IPS-18a (cell line): ENCODE measurements at regions not wholly inside any gene's neighbourhood (a gene's known extent, or its start where the extent isn't known, plus 50 kb on each side); places are given as distances from the start of the nearest gene placed in this dataset.
A peak's percentile ranks its signal among the peaks of the same experiment; 100 is the strongest.

Experiments
- H3K27ac ChIP-seq: one replicate; pipeline ENCODE4 v1.5.1; 2013; ENCODE audit warnings: low read length
- H3K27me3 ChIP-seq: one replicate; pipeline ENCODE4 v1.6.1; 2013; ENCODE audit warnings: mild to moderate bottlenecking, low read length; ENCODE audit not compliant: control insufficient read depth, insufficient read depth
- H3K36me3 ChIP-seq: one replicate; pipeline ENCODE4 v1.6.1; 2013; ENCODE audit warnings: low read depth, low read length; ENCODE audit not compliant: control insufficient read depth
- H3K4me1 ChIP-seq: one replicate; pipeline ENCODE4 v1.6.1; 2013; ENCODE audit warnings: low read depth, low read length; ENCODE audit not compliant: control insufficient read depth
- H3K4me3 ChIP-seq: one replicate; pipeline ENCODE4 v1.5.1; 2013; ENCODE audit warnings: low read length
- H3K9ac ChIP-seq: one replicate; pipeline ENCODE4 v1.6.1; 2013; ENCODE audit warnings: mild to moderate bottlenecking, low read length, moderate library complexity
- H3K9me3 ChIP-seq: one replicate; pipeline ENCODE4 v1.6.1; 2013; ENCODE audit warnings: low read depth, low read length; ENCODE audit not compliant: control insufficient read depth

DNA sequence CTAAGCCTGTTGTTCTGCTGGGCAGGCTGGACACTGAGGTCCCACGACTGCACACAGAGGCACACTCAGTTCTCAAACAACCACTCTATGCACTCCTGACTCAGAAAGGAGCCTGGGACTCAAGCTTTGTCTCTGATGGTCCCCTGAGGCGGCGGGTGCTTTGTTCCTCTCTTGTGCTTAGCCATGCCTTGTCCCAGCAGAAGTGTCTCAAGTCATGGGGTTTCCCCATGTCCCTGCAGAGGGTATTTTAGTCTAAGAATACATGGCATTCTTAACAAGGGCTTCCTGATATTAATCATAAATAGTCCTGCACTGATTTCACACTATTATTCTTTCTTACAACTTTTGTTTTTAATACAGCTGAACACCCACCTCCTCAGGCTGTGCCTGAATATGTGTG, 72.5 kb downstream of the CXCL12 start:
- no peak overlapping the region for H3K27ac ChIP-seq
- no peak overlapping the region for H3K4me3 ChIP-seq
- no peaks in the 10 kb centered on the region for H3K9me3 ChIP-seq
- no peaks in the 10 kb centered on the region for H3K36me3 ChIP-seq
- peaks cover 9% of the 10 kb centered on the region for H3K4me1 ChIP-seq
- H3K9ac ChIP-seq, result no peak overlapping the region
- H3K27me3 ChIP-seq, result peaks cover 24% of the 10 kb centered on the region

- H3K27me3 ChIP-seq, result peaks cover 24% of the 10 kb centered on the region
- no peak overlapping the region for H3K9ac ChIP-seq
- no peaks in the 10 kb centered on the region for H3K36me3 ChIP-seq
- H3K4me3 ChIP-seq, result peak overlapping the region; percentile 27
- H3K9me3 ChIP-seq, result no peaks in the 10 kb centered on the region
- H3K4me1 ChIP-seq, result peaks cover 5% of the 10 kb centered on the region
- H3K27ac ChIP-seq, result no peak overlapping the region
Observed at GRCh38 chr10:44311563-44312051, 73.3 kb downstream of the CXCL12 start.

- peaks cover 24% of the 10 kb centered on the region for H3K27me3 ChIP-seq
- H3K9me3 ChIP-seq, result no peaks in the 10 kb centered on the region
- H3K9ac ChIP-seq, result no peak overlapping the region
- H3K4me3 ChIP-seq, result peak overlapping the region; percentile 27
- H3K36me3 ChIP-seq, result no peaks in the 10 kb centered on the region
- H3K27ac ChIP-seq, result no peak overlapping the region
- H3K4me1 ChIP-seq, result peaks cover 5% of the 10 kb centered on the region
Observed at GRCh38 chr10:44310762-44311562, 73.9 kb downstream of the CXCL12 start.

DNA sequence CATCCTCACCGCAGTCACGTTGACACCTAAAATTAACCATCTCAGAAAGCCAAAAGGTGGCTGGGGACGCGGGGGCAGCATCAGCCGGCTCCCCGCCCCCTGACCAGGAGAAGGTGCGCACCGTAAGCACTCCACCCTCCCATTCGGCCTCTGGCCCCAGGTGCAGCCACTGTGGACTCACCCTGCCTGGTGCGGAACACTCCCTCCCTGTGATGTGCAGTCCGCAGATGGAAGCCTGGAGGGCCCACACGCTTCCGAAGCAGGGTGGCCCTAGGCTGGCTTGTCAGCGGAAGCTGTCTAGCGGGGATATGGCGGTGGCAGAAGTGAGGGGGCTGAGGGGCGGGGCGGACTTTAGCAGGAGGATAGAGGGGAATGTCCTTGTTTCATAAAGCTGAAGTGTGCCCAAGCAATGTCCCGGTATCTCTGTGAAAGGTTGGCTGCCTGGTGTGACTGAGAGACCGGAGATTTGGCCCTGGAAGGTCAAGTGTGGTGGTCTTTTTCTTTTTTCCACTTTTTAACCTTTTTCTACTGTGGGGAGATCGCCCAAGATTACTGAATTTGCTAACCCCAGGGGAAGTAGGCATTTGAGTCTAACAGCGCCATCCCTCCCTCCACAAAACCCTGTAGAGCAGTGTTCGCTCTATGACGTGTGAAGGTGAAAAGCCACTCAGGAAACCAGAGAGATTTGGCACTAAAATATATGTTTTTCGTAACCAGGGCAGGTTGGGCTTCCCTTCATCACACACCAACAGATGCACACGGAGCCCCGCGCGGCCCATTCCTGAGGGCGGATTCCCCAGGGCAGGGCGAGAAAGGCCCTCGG, 74.7 kb downstream of the CXCL12 start:
- Histone ChIP-seq H3K4me3 (no peak overlapping the region), H3K27me3 (peaks cover 24% of the 10 kb centered on the region), H3K4me1 (peaks cover 5% of the 10 kb centered on the region), H3K36me3 (no peaks in the 10 kb centered on the region), H3K27ac (no peak overlapping the region), H3K9me3 (no peaks in the 10 kb centered on the region), H3K9ac (no peak overlapping the region)

GRCh38 chr10:44309361-44309760, 75.5 kb downstream of the CXCL12 start:
- Histone ChIP-seq H3K9me3 (no peaks in the 10 kb centered on the region), H3K36me3 (no peaks in the 10 kb centered on the region), H3K9ac (no peak overlapping the region), H3K4me3 (no peak overlapping the region), H3K4me1 (peaks cover 5% of the 10 kb centered on the region), H3K27me3 (peaks cover 24% of the 10 kb centered on the region), H3K27ac (no peak overlapping the region)

DNA sequence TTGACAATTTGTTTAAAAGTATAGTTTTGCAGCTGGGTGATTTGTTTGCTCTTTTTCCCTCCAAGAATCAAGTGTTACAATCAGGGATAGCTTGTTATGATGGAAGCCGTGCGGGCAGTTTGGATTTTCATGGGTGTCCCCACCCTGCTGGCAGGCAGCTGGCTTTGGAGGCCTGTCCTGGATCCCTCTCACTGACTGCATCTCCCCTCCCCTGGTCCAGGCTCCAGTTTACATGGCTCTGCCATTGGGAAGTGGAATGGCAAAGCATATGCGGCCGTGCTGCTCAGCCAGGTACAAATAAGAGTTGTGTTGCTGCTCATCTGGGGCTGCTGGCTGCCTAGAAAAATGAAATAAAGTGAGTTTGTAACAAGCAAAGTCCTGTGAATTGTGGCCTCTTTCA, 76.0 kb downstream of the CXCL12 start:
- no peak overlapping the region for H3K9ac ChIP-seq
- H3K4me1 ChIP-seq, result peaks cover 5% of the 10 kb centered on the region
- no peaks in the 10 kb centered on the region for H3K36me3 ChIP-seq
- no peaks in the 10 kb centered on the region for H3K9me3 ChIP-seq
- no peak overlapping the region for H3K4me3 ChIP-seq
- peaks cover 24% of the 10 kb centered on the region for H3K27me3 ChIP-seq
- H3K27ac ChIP-seq, result no peak overlapping the region

DNA sequence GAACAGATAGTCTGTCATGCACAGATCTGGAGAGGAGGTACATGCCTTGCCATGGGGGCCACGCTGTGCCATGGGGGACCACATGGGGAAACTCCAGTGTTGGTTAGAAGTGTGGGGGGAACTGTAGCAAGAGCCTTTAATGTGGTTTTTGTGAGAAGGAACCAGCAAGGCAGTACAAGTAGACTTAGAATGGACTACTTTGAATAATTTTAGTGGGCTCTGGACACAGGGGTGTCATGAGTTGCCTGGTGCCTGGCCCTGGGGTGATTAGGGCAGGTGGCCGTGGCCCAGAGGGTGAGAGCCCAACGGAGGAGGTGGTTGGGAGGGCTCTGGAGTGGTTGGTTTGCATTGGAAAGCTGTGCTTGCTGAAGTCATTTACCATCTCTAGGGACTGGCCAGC, 77.2 kb downstream of the CXCL12 start:
- no peak overlapping the region for H3K4me3 ChIP-seq
- H3K27ac ChIP-seq, result no peak overlapping the region
- no peak overlapping the region for H3K9ac ChIP-seq

DNA sequence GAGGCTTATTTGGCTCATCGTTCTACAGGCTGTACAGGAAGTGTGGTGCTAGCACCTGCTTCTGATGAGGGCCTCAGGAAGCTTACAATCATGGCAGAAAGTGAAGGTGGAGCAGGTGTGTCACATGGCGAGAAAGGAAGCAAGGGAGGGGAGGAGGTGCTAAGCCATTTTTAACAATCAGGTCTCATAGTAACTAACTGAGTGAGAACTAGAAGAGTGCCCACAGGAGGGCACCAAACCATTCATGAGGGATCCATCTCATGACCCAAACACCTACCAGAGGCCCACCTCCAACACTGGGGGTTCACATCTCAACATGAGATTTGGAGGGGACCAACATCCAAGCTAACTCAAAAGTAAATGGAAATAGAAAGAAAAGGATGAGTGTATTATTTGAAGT, 78.1 kb downstream of the CXCL12 start:
- H3K9me3 ChIP-seq, result no peaks in the 10 kb centered on the region
- H3K27ac ChIP-seq, result no peak overlapping the region
- no peaks in the 10 kb centered on the region for H3K36me3 ChIP-seq
- no peak overlapping the region for H3K4me3 ChIP-seq
- no peak overlapping the region for H3K9ac ChIP-seq
- peaks cover 20% of the 10 kb centered on the region for H3K27me3 ChIP-seq
- H3K4me1 ChIP-seq, result peaks cover 5% of the 10 kb centered on the region

More for the DNA sequence above, 77.2 kb downstream of the CXCL12 start:
- Histone ChIP-seq H3K36me3 (no peaks in the 10 kb centered on the region), H3K4me1 (peaks cover 5% of the 10 kb centered on the region), H3K9me3 (no peaks in the 10 kb centered on the region), H3K27me3 (peaks cover 24% of the 10 kb centered on the region)

DNA sequence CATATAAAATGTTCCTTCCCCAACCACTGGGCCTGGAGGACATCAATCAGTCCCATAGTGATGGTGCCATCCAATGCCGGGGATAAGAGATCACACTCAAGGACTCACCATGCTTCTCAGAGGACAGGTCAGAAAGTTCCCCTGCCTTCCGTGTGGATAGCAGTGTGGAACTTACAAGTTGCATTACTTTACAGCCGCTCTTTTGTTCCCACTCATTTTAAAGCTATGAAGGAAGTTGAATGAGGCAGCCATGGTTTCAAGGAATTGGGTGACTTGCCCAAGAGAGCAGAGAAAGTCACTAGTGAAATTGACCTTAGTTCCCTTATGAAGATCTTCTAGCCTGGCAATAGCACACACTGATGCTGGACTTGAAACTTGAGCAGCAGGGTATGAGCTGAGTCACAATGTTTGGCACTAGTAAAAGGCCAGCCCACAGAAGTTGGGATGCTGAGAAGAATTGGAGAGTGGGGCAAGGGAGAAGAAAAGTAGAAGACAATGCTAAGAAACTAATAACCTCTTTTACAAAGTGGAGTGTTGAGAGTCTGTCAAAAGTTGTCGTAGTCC, 78.7 kb downstream of the CXCL12 start:
- no peaks in the 10 kb centered on the region for H3K36me3 ChIP-seq
- H3K27me3 ChIP-seq, result peaks cover 14% of the 10 kb centered on the region
- H3K9ac ChIP-seq, result no peak overlapping the region
- peaks cover under 1% of the 10 kb centered on the region for H3K4me1 ChIP-seq
- H3K4me3 ChIP-seq, result no peak overlapping the region
- no peak overlapping the region for H3K27ac ChIP-seq
- H3K9me3 ChIP-seq, result no peaks in the 10 kb centered on the region

DNA sequence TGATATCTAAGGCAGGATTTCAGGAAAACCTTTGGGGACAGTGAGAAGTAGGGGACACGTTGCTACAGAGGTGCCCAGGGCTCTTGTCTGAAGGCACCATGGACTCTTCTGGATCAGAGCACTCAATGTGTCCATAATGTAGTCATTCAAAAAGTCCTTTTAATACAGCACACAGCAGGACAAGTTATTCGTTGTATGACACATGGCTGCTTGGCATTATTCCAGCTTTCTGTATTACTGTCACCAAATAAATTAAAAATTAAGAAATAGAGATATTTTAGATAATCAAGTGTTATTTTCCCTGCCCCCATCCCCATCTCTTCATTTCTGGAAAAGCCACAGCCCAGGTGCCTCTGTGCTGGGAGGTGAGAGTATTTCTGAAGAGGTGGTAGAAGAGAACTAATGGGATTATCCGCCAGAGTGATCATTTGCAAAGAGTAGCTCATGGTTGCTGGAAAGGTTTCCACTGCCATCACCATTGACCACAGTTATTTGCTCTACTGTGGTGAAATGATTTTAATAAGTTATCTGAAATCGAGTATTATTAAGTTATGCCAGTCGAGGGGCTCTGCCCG, 83.0 kb downstream of the CXCL12 start:
- no peak overlapping the region for H3K4me3 ChIP-seq
- H3K27me3 ChIP-seq, result no peaks in the 10 kb centered on the region
- H3K9ac ChIP-seq, result no peak overlapping the region
- H3K36me3 ChIP-seq, result no peaks in the 10 kb centered on the region
- no peaks in the 10 kb centered on the region for H3K9me3 ChIP-seq
- H3K27ac ChIP-seq, result no peak overlapping the region
- peaks cover 23% of the 10 kb centered on the region for H3K4me1 ChIP-seq
